PC-3 (cell line): ENCODE measurements at regions not wholly inside any gene's neighbourhood (a gene's known extent, or its start where the extent isn't known, plus 50 kb on each side); places are given as distances from the start of the nearest gene placed in this dataset.

Experiments
- EZH2 ChIP-seq: fragments of 300-600 bp; sonication (generic); IDR thresholded peaks from one replicate; pipeline ENCODE4 v1.6.1; 2017; ENCODE audit warnings: antibody characterized with exemption, mild to moderate bottlenecking, low read length; ENCODE audit not compliant: unreplicated experiment
- EZH2phosphoT487 ChIP-seq: fragments of 300-600 bp; sonication (generic); IDR thresholded peaks from 2 replicates; pipeline ENCODE4 v1.6.1; 2018; ENCODE audit warnings: mild to moderate bottlenecking, antibody characterized with exemption, low read length, borderline replicate concordance
- TF ChIP-seq, protein P1 (sequence below): fragments of 300-600 bp; sonication (generic); conservative IDR thresholded peaks from 2 replicates; pipeline ENCODE4 v1.5.1; 2017; ENCODE audit warnings: antibody characterized with exemption, low read depth, mild to moderate bottlenecking, low read length

DNA sequence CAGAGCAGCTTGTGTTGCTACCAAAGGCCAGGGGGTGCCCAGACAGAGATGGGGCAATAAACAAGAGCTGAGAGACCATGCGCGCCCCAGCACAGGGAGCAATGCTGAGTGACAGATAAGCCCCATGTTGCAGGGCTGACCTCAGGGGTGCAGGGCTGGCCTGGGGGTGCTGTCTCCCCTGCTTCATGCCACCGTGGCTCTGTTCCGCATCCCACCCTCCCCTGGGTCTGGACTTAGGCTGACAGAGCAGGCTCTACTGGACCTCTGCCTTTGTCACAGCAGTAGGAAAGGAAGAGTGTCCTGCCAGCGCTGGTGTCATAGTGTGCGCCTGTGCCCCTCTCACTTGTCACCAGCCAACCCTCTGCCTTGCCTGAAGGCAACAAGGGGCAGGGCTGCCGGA, 67.4 kb upstream of the IQSEC1 start:
- TF ChIP-seq, protein P1, sequence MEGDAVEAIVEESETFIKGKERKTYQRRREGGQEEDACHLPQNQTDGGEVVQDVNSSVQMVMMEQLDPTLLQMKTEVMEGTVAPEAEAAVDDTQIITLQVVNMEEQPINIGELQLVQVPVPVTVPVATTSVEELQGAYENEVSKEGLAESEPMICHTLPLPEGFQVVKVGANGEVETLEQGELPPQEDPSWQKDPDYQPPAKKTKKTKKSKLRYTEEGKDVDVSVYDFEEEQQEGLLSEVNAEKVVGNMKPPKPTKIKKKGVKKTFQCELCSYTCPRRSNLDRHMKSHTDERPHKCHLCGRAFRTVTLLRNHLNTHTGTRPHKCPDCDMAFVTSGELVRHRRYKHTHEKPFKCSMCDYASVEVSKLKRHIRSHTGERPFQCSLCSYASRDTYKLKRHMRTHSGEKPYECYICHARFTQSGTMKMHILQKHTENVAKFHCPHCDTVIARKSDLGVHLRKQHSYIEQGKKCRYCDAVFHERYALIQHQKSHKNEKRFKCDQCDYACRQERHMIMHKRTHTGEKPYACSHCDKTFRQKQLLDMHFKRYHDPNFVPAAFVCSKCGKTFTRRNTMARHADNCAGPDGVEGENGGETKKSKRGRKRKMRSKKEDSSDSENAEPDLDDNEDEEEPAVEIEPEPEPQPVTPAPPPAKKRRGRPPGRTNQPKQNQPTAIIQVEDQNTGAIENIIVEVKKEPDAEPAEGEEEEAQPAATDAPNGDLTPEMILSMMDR, result no peak
- no peak for TF ChIP-seq EZH2
- no peak for TF ChIP-seq EZH2phosphoT487
